SU-DHL-6 (cell line): ENCODE measurements at regions not wholly inside any gene's neighbourhood (a gene's known extent, or its start where the extent isn't known, plus 50 kb on each side); places are given as distances from the start of the nearest gene placed in this dataset.

ENCODE experiments used
- EZH2phosphoT487 ChIP-seq: fragments of 200-600 bp; sonication (generic), shearing (Covaris generic); conservative IDR thresholded peaks from 2 replicates; pipeline ENCODE4 v1.6.1; 2018; ENCODE audit warnings: mild to moderate bottlenecking, antibody characterized with exemption, low read length, moderate library complexity, mixed read lengths
- TF ChIP-seq, protein P1 (sequence below): fragments of 200-600 bp; sonication (generic); IDR thresholded peaks from one replicate; pipeline ENCODE4 v1.5.1; 2017; ENCODE audit warnings: antibody characterized with exemption, mild to moderate bottlenecking, low read length, moderate library complexity; ENCODE audit not compliant: insufficient read depth, poor library complexity, severe bottlenecking

DNA sequence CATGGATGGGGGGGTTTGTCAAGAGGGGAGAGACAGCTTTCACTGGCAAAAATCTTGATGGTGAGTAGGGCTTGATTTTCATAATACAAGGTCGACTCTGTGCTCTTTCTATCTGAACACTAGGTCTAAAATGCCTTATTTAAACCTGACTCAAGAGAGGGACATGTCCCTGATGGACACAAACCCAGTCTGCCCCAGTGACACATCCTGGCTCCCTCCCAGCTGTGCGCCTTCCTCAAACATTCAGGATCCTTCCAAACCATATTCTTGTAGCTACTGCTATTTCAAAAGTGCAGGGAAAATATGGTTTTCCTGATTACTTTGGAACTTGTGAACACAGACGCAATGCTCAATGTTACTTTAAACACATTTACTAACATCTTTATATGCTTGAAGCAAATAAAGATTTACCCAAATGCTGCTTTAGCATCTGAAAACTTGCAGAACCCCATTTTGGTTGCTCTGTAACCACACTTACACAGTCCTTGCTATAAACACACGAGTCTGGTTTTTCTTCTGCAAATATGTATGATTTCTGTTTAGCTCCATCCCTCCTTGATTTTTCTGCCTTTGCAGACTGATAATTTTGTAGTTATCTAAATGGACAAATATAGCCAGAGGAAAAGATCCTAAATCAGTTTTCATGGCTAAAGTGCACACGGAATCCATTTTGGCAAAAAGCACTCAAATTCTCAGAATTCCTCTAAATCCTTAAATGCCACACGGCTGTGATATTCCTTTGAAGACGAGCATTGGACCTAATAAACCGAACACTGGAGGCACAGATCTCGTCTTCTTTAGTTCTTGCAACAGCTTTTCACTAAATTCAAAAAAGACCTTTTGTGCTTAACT lies 499.9 kb upstream of the ZFHX3 start:
- TF ChIP-seq, protein P1, sequence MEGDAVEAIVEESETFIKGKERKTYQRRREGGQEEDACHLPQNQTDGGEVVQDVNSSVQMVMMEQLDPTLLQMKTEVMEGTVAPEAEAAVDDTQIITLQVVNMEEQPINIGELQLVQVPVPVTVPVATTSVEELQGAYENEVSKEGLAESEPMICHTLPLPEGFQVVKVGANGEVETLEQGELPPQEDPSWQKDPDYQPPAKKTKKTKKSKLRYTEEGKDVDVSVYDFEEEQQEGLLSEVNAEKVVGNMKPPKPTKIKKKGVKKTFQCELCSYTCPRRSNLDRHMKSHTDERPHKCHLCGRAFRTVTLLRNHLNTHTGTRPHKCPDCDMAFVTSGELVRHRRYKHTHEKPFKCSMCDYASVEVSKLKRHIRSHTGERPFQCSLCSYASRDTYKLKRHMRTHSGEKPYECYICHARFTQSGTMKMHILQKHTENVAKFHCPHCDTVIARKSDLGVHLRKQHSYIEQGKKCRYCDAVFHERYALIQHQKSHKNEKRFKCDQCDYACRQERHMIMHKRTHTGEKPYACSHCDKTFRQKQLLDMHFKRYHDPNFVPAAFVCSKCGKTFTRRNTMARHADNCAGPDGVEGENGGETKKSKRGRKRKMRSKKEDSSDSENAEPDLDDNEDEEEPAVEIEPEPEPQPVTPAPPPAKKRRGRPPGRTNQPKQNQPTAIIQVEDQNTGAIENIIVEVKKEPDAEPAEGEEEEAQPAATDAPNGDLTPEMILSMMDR: no peak
- TF ChIP-seq EZH2phosphoT487: no peak
